HG02938 (cell line): ENCODE measurements at regions not wholly inside any gene's neighbourhood (a gene's known extent, or its start where the extent isn't known, plus 50 kb on each side); places are given as distances from the start of the nearest gene placed in this dataset.

Source experiments
- ATAC-seq: cut with Tn5 transposase; IDR thresholded peaks from one replicate; pipeline ENCODE4 v1.9.1; 2021; ENCODE audit warnings: mild to moderate bottlenecking, moderate library complexity; ENCODE audit not compliant: unreplicated experiment

GRCh38 chr10:113434315-113434714 lies 118.5 kb upstream of the HABP2 start:
- no peak for ATAC-seq

GRCh38 chr10:113434950-113435349 lies 117.9 kb upstream of the HABP2 start:
- no peak for ATAC-seq

- no peak for ATAC-seq
These were observed 117.0 kb upstream of the HABP2 start for GRCh38 chr10:113435881-113436280.

DNA sequence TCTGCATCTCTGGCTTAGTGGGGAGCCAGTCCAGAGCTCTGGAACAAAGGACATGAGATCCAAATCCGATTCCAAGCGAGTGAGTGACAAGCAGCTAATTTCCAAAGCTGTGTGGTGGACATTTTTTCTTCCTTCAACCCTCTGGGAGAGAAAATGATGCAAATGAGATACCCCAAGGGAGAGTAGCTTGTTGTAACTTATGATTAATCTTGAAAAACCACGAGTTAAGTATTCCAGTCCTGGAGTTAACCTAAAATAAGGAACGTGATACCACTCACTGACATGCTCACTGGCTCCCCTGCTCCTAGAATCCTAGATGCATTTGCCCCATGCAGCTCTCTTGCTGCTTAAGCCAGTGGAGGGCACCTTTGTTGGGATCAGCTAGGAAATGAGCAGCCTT lies 116.0 kb upstream of the HABP2 start:
- no peak for ATAC-seq

DNA sequence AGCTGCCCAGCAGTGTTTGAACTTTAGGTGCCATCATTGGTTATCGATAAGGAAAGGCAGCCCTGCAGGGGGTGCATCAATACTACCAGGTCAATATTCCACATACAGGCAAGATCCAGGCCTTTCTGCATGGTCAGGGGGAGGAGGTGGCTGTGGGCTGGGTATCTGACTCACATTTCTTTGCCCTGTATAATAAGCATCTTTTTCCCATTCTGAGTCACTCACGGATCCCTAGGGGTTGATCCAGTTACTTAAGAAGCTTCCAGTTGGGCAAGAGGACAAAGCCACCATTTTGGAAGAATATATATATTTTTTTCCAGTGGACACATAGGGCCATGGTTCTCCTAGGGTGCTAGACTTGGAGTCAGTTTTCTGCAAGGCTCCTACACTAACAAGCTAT lies 114.2 kb upstream of the HABP2 start:
- ATAC-seq, result no peak

DNA sequence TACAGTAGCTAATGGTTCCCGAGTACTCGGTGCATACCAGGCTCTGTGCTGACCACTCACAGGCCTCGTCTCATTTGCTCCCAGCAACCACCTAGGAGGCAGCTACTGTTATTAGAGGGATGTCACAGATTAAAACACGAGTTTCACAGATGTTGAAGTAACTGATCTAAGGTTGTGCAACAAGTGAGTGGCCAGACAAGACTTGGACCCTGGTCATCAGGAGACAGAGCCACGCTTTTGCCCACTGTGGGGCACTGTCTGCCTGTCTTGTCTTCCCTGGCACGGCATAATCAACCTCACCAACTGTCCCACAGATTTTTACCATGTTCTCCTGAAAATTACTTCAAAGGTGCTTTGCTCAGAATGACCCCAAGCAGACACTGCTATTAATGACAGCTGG lies 111.6 kb upstream of the HABP2 start:
- no peak for ATAC-seq

DNA sequence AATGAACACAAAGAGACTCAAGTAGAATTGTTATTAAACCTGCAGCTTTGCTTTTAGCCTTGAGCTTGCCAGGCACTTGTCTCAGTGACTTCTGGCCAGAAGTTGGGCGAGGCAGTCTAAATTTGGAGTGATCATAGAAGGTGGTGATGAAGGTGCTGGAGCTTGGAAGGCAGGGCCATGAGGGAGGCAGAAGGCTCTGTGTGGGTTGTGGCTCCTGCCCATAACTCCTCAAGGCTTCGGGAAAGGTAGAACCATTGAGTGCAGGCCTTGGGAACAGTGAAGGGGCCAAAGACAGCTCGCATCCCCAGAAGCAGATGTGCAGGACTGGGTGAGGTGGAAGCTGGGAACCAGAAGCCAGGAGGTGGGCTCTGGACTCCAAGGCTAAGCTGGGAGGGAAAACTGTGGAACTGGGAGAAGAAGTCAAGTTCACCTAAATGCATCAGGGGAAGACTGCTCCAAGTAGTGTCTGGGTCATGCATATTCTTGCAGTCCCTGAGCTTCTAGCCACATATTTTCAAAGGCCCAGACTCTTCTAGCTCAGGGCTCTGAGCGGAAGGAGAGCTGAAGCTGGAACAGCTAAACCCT lies 111.1 kb upstream of the HABP2 start:
- ATAC-seq, result no peak

- no peak for ATAC-seq
These were observed 110.5 kb upstream of the HABP2 start for GRCh38 chr10:113442336-113442735.

DNA sequence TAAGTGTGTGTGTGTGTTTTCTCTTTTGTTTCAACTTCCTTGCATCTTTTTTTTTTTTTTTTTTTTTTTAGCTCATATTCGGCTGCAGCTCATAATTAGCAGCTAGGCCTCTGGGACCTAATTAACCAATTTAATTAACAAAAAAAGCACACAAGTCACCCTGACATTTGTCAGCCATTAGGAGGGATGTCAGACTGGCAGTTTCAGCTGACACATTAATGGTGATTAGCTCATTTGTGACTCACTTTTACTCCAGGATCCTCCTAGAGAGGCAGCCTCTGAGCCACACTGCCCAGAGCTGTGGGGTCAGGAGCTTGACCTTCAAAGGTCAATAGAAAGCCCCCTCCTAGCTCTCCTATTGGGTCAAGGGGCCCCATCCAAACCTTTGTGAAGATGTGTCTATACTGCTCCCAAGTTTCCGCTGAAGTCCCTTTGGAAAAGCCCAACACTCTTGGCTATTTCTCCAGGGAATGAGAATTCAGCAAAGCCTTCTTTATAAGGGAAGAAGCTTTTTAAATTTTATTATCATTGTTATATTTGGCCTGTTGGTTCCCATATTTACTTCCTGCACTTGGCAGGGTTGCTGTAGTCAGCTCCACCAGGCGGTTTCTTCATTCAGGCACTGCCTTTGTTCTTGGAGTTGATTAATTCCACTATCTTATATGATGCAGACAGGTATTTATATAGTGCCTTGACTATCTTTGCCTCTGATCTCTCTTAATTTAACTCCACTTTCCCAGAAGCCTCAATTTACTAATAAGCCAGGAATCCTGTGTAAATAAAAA lies 109.5 kb upstream of the HABP2 start:
- no peak for ATAC-seq

GRCh38 chr10:113444766-113445365 lies 108.0 kb upstream of the HABP2 start:
- ATAC-seq, result no peak

DNA sequence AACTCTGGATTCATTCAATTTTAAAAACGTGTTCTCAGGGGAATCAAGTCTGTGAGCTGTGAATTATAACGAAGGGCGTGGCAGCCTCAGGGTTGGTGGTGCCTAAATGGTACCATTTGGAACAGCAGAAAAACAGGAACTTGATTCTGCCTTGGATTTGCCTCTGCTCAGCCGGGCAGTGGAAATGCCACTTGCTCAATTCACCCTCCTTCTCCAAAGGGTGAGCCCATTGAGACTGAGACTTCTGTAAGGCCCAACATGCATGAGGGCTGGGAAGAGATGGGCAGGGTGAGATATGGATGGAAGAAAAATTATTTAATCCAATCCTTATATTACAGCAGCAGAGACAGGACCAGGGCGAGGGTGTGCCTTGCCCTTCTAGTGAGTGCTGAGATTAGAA lies 107.1 kb upstream of the HABP2 start:
- no peak for ATAC-seq

DNA sequence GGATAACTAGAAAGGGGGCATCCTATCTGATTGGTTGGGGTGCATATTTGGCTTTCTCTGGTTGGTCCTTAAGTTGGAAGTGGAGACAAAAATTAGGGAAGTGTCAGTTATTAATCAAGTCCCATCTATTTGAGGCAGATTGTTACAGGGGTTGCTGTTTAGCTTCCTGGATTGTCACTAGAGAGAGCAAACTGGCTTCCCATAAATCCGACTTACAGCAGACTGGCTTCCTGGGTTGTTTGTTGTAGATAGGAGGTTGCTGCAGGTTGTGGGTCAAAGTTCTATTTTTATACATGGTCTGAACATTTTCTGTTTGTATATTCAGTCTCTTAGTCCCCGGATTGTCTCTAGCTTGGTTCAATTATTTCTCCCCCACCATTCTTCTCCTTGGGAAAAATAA lies 106.1 kb upstream of the HABP2 start:
- ATAC-seq, result no peak

GRCh38 chr10:113447278-113447677 lies 105.6 kb upstream of the HABP2 start:
- no peak for ATAC-seq

DNA sequence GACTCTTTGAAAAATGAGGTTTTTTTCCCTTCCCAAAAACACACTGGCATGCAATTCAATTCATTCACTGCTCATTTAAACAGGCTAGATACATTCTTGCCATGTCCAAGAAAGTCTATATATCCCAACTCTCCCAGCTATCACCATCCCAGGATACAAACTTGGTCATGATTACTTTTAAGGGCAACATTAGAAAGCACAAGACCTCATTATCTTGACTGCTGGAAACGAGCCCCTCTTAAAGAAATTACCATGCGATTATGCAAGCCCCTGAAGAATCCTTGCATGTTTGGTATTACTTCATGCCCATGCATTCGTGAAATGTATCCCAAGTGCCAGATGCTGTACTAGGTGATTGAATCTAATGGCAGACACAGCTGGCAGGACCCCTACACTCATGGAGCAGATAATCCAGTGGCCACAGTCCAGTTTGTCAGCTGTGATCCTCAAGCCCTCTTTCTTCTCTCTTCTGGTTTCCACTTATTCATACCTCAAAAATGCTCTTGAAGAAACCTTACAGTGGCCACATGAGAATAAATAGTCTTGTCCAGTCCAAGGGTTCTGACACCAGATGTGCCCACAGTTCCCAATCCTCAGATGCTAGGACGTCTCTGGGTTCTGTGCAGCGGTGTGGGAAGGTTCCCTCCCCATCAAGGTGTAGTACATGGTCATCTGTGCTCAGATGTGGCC lies 103.7 kb upstream of the HABP2 start:
- no peak for ATAC-seq

DNA sequence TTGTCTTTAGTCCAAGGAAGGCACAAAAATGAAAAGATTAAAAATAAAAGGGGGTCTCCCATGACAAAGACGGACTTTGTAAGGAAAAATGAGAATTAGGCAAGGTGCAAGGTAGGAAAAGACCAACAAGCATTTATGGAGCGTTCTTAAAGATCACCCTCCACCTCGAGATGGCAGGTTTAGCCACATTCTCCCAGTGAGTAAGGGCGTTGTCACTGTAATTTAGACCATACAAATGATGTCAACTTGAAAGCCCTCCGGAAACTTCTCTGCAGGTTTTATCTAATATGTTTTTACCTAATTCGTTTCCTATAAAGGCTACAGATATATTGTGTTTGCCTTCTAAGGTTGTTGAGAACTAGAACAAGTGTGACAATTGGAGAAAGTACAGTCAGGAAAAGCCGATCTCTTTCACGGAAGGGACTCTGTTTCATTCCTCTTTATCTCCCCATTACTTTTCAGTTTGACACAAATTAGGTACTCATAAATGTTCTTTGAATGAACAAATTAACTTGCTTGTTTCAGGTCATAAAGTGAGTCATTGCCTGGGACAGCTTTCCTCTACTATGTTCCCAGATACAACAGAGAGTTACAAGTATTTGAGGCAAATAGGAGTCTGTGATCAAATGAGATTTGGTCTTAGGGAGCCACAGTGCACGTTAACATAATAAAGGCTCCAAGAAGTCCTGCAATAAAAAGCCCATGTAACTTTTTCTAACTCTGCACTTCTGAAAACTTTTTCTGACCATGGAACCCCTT lies 102.6 kb upstream of the HABP2 start:
- ATAC-seq, result no peak

DNA sequence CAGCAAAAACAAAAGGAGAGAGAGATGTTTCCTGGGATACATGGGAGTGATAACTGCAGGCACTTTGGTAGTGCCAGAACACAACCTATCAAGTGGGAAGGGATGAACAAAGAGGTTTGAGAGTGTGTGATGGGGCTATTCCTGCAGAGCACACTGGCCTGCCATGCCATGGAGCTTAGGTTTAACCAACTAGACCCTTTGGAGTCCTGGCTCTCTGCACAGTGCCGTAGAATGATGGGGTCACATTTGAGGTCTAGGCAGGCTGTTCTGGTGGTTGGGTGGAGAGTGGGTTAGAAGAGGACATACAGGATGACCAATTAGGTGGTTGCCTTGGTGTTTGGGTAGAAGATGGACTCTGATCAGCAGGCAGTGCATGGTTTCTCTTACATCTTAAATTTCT lies 101.9 kb upstream of the HABP2 start:
- ATAC-seq, result no peak

- ATAC-seq, result no peak
These were observed 100.6 kb upstream of the HABP2 start for GRCh38 chr10:113452146-113452845.

DNA sequence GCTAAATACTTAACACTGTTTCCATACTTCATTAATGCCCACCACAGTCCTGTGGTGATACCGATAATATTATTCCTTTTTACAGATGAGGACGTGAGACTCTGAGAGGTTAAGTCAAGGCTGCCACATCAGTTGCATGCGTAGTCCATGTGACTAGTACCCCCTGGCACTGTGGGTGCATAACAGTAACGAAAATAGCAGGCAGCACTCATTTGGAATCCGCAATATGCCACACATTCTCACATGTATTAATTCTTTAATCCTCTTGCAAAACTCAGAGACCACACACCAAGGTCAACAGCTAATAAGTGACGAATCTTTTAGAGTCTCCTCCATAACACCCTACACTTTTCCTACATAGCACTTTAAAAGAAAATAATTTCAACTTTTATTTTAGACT lies 99.5 kb upstream of the HABP2 start:
- no peak for ATAC-seq

- peak; percentile 51 for ATAC-seq
These were observed 98.4 kb upstream of the HABP2 start for GRCh38 chr10:113454341-113455061.

- no peak for ATAC-seq
These were observed 96.9 kb upstream of the HABP2 start for GRCh38 chr10:113455947-113456346.
